ENCODE measurements at regions not wholly inside any gene's neighbourhood (a gene's known extent, or its start where the extent isn't known, plus 50 kb on each side); places are given as distances from the start of the nearest gene placed in this dataset.

GRCh38 chr10:28246023-28246422, 56.8 kb downstream of the MPP7 start:
- TF ChIP-seq, protein P1, sequence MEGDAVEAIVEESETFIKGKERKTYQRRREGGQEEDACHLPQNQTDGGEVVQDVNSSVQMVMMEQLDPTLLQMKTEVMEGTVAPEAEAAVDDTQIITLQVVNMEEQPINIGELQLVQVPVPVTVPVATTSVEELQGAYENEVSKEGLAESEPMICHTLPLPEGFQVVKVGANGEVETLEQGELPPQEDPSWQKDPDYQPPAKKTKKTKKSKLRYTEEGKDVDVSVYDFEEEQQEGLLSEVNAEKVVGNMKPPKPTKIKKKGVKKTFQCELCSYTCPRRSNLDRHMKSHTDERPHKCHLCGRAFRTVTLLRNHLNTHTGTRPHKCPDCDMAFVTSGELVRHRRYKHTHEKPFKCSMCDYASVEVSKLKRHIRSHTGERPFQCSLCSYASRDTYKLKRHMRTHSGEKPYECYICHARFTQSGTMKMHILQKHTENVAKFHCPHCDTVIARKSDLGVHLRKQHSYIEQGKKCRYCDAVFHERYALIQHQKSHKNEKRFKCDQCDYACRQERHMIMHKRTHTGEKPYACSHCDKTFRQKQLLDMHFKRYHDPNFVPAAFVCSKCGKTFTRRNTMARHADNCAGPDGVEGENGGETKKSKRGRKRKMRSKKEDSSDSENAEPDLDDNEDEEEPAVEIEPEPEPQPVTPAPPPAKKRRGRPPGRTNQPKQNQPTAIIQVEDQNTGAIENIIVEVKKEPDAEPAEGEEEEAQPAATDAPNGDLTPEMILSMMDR (conservative IDR thresholded peaks at IDR 0.05 in 1 of 2, IDR thresholded peaks at IDR 0.05 in 1 of 2; ENCODE audit: low read depth in 1 of 2, low read length in 2 of 2) = no peak
- no peak for DNase-seq (ENCODE audit: low read depth in 2 of 2)

GRCh38 chr10:28243923-28244322, 58.9 kb downstream of the MPP7 start:
- no peak overlapping the region for H3K27ac ChIP-seq (ENCODE audit: insufficient read depth, low read length)
- H3K79me2 ChIP-seq (ENCODE audit: control insufficient read depth, insufficient read depth, low read length) = no peaks in the 10 kb centered on the region
- H3K9me3 ChIP-seq (ENCODE audit: control insufficient read depth, insufficient read depth, low read depth, low read length) = no peaks in the 10 kb centered on the region
- H3K4me3 ChIP-seq (replicated peaks in 1 of 4; ENCODE audit: control extremely low read depth in 1 of 4, insufficient read depth in 1 of 4, low read depth in 3 of 4, low read length in 4 of 4) = no peak overlapping the region
- TF ChIP-seq, protein P1 (conservative IDR thresholded peaks at IDR 0.05 in 1 of 2, IDR thresholded peaks at IDR 0.05 in 1 of 2; ENCODE audit: low read depth in 1 of 2, low read length in 2 of 2) = no peak
- TF ChIP-seq EZH2 (IDR thresholded peaks at IDR 0.05; ENCODE audit: low read length, missing control alignments) = no peak
- H3K27me3 ChIP-seq (ENCODE audit: control insufficient read depth, insufficient read depth, low read length) = peaks cover 5% of the 10 kb centered on the region
- DNase-seq (ENCODE audit: low read depth in 2 of 2) = no peak
- no peaks in the 10 kb centered on the region for H3K4me1 ChIP-seq (ENCODE audit: control insufficient read depth, extremely low read depth, insufficient read depth, low read length)
- H3K9ac ChIP-seq (ENCODE audit: insufficient read depth, low read length) = no peak overlapping the region
- no peak overlapping the region for H3K4me2 ChIP-seq (ENCODE audit: extremely low read depth, insufficient read depth, low read length)
- H3K36me3 ChIP-seq (ENCODE audit: control insufficient read depth, insufficient read depth, low read length) = no peaks in the 10 kb centered on the region
- H2AFZ ChIP-seq (ENCODE audit: low read length) = no peak overlapping the region
- no peaks in the 10 kb centered on the region for H4K20me1 ChIP-seq (ENCODE audit: control insufficient read depth, extremely low read depth, insufficient read depth, low read length)

More at GRCh38 chr10:28246023-28246422, 56.8 kb downstream of the MPP7 start:
- H3K27ac ChIP-seq (ENCODE audit: insufficient read depth, low read length) = no peak overlapping the region
- H3K4me1 ChIP-seq (ENCODE audit: control insufficient read depth, extremely low read depth, insufficient read depth, low read length) = no peaks in the 10 kb centered on the region
- no peaks in the 10 kb centered on the region for H3K79me2 ChIP-seq (ENCODE audit: control insufficient read depth, insufficient read depth, low read length)
- H3K4me3 ChIP-seq (replicated peaks in 1 of 4; ENCODE audit: control extremely low read depth in 1 of 4, insufficient read depth in 1 of 4, low read depth in 3 of 4, low read length in 4 of 4) = no peak overlapping the region
- no peak overlapping the region for H2AFZ ChIP-seq (ENCODE audit: low read length)
- H3K4me2 ChIP-seq (ENCODE audit: extremely low read depth, insufficient read depth, low read length) = no peak overlapping the region
- H4K20me1 ChIP-seq (ENCODE audit: control insufficient read depth, extremely low read depth, insufficient read depth, low read length) = no peaks in the 10 kb centered on the region
- peaks cover 5% of the 10 kb centered on the region for H3K27me3 ChIP-seq (ENCODE audit: control insufficient read depth, insufficient read depth, low read length)
- no peaks in the 10 kb centered on the region for H3K36me3 ChIP-seq (ENCODE audit: control insufficient read depth, insufficient read depth, low read length)
- no peak overlapping the region for H3K9ac ChIP-seq (ENCODE audit: insufficient read depth, low read length)
- H3K9me3 ChIP-seq (ENCODE audit: control insufficient read depth, insufficient read depth, low read depth, low read length) = no peaks in the 10 kb centered on the region

DNA sequence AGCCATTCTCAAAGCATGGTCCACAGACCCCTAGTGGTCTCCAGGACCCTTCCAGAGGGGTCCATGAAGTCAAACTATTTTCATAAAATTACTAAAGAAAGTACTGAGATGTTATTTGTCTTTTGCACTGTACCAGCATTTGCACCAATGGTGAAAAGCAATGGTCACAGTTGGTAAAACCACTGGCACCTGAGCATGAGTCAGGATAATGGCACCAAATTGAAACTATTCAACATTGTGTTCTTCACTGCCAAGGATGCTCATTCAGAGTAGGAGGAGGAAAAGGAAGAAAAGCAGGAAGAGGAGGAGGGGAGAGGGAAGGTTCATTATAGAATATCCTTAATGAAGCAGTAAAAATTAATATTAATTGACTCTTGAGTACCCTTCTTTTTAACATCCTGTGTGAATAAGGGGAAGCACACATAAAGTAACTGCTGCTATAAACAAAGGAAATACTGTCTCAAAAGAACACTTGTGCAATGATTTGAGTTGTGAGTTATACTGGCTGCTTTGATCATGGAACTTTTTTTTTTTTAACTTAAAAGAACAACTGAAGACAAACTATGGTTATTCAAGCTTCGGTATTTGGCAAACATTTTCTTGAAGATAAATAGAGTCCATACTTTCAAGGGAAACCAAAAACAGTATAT, 60.2 kb downstream of the MPP7 start:
- H3K4me1 ChIP-seq (ENCODE audit: control insufficient read depth, extremely low read depth, insufficient read depth, low read length) = no peaks in the 10 kb centered on the region
- H3K36me3 ChIP-seq (ENCODE audit: control insufficient read depth, insufficient read depth, low read length) = no peaks in the 10 kb centered on the region
- no peak overlapping the region for H3K4me2 ChIP-seq (ENCODE audit: extremely low read depth, insufficient read depth, low read length)
- no peak overlapping the region for H3K27ac ChIP-seq (ENCODE audit: insufficient read depth, low read length)
- no peak for DNase-seq (ENCODE audit: low read depth in 2 of 2)
- TF ChIP-seq EZH2 (IDR thresholded peaks at IDR 0.05; ENCODE audit: low read length, missing control alignments) = no peak
- TF ChIP-seq, protein P1 (conservative IDR thresholded peaks at IDR 0.05 in 1 of 2, IDR thresholded peaks at IDR 0.05 in 1 of 2; ENCODE audit: low read depth in 1 of 2, low read length in 2 of 2) = no peak
- no peaks in the 10 kb centered on the region for H4K20me1 ChIP-seq (ENCODE audit: control insufficient read depth, extremely low read depth, insufficient read depth, low read length)
- no peaks in the 10 kb centered on the region for H3K9me3 ChIP-seq (ENCODE audit: control insufficient read depth, insufficient read depth, low read depth, low read length)
- H3K27me3 ChIP-seq (ENCODE audit: control insufficient read depth, insufficient read depth, low read length) = no peaks in the 10 kb centered on the region
- H2AFZ ChIP-seq (ENCODE audit: low read length) = no peak overlapping the region
- H3K79me2 ChIP-seq (ENCODE audit: control insufficient read depth, insufficient read depth, low read length) = no peaks in the 10 kb centered on the region
- H3K9ac ChIP-seq (ENCODE audit: insufficient read depth, low read length) = no peak overlapping the region
- H3K4me3 ChIP-seq (replicated peaks in 1 of 4; ENCODE audit: control extremely low read depth in 1 of 4, insufficient read depth in 1 of 4, low read depth in 3 of 4, low read length in 4 of 4) = no peak overlapping the region
